GM12878 (cell line): ENCODE measurements at regions not wholly inside any gene's neighbourhood (a gene's known extent, or its start where the extent isn't known, plus 50 kb on each side); places are given as distances from the start of the nearest gene placed in this dataset.

Experiments used
- ATAC-seq: fragments of 200-7000 bp; cut with Tn5 transposase; 3 replicates; pipeline ENCODE4 v1.9.1; 2020; ENCODE audit warnings: mild to moderate bottlenecking, moderate library complexity
- BruUV-seq: library from RNA; stranded (reverse); fragments of 400-500 nt; replicated peaks from 2 replicates; lab custom pipeline; 2021; lab: Mats Ljungman, UMichigan
- CTCF ChIA-PET: fragments of 300-600 bp; sonication (Branson Sonifier 250); formaldehyde crosslinking; extraction: SDS; loops from one replicate; lab custom pipeline; 2021; ENCODE audit warnings: inconsistent platforms; lab: Yijun Ruan, JAX
- POLR2A ChIA-PET: fragments of 350-600 bp; formaldehyde crosslinking; extraction: SDS; loops from one replicate; lab custom pipeline; 2021; ENCODE audit warnings: inconsistent platforms; lab: Charles Lee
- RAD21 ChIA-PET: fragments of 300-600 bp; sonication (Branson Sonifier 250); formaldehyde crosslinking; loops from one replicate; lab custom pipeline; 2023; ENCODE audit warnings: antibody characterized with exemption; ENCODE audit not compliant: unreplicated experiment; lab: Charles Lee
- SMC1A ChIA-PET: fragments of 300-600 bp; sonication (Branson Sonifier 250); formaldehyde crosslinking; loops from one replicate; lab custom pipeline; 2023; ENCODE audit not compliant: unreplicated experiment, uncharacterized antibody; lab: Charles Lee
- DNase-seq: peaks from one replicate; pipeline ENCODE4 v3.0.0-alpha.2; 2011; ENCODE audit warnings: low read depth, low spot score
- FAIRE-seq: peaks from 3 replicates; lab custom pipeline; 2011; peaks lifted over from hg19 to GRCh38; lab: Jason Lieb, UNC
- H2AFZ ChIP-seq: 2 replicates; pipeline ENCODE4 v1.6.0; 2011; ENCODE audit warnings: low read depth, low read length, control low read depth; ENCODE audit not compliant: control insufficient read depth
- H3K27ac ChIP-seq: 2 replicates; pipeline ENCODE4 v1.5.1; 2011; ENCODE audit warnings: control low read depth; ENCODE audit not compliant: control insufficient read depth, insufficient read depth
- H3K27me3 ChIP-seq, 2 experiments: replicated peaks in 1 of 2; 2 replicates each; pipeline versions ENCODE4 v1.6.0 to v1.6.1; 2011; ENCODE audit warnings: low read length in 1 of 2; ENCODE audit not compliant: control insufficient read depth in 2 of 2, insufficient read depth in 2 of 2
- H3K36me3 ChIP-seq, 2 experiments: 2 replicates each; pipeline ENCODE4 v1.5.1; 2011; ENCODE audit warnings: low read length in 1 of 2; ENCODE audit not compliant: control insufficient read depth in 2 of 2, insufficient read depth in 2 of 2
- H3K4me1 ChIP-seq: 2 replicates; pipeline ENCODE4 v1.6.1; 2011; ENCODE audit warnings: mild to moderate bottlenecking, low read length, moderate library complexity, mixed read lengths; ENCODE audit not compliant: control insufficient read depth, insufficient read depth
- H3K4me2 ChIP-seq: 2 replicates; pipeline ENCODE4 v1.6.0; 2011; ENCODE audit warnings: control low read depth; ENCODE audit not compliant: control insufficient read depth, insufficient read depth
- H3K4me3 ChIP-seq: fragments of 200-600 bp; sonication (generic); 2 replicates; pipeline ENCODE4 v1.5.1; 2016
- H3K79me2 ChIP-seq: 2 replicates; pipeline ENCODE4 v1.6.0; 2011; ENCODE audit warnings: low read length; ENCODE audit not compliant: control insufficient read depth, insufficient read depth
- H3K9ac ChIP-seq: 2 replicates; pipeline ENCODE4 v1.8.0; 2011; ENCODE audit warnings: low read length, control low read depth, mixed read lengths; ENCODE audit not compliant: control insufficient read depth, insufficient read depth
- H3K9me3 ChIP-seq: replicated peaks from 3 replicates; pipeline ENCODE4 v1.5.1; 2011; ENCODE audit warnings: mild to moderate bottlenecking, low read length; ENCODE audit not compliant: control insufficient read depth, insufficient read depth
- H4K20me1 ChIP-seq: 2 replicates; pipeline ENCODE4 v1.6.0; 2011; ENCODE audit not compliant: control insufficient read depth, insufficient read depth
- BRCA1 ChIP-seq: IDR thresholded peaks from 2 replicates; pipeline ENCODE4 v1.6.1; 2011; ENCODE audit warnings: low read depth, low read length, improper control_type of control experiment
- CHD1 ChIP-seq: IDR thresholded peaks from 2 replicates; pipeline ENCODE4 v1.6.1; 2012; ENCODE audit warnings: low read depth, low read length, improper control_type of control experiment
- ESRRA ChIP-seq: IDR thresholded peaks from 2 replicates; pipeline ENCODE4 v1.6.1; 2012; ENCODE audit warnings: mild to moderate bottlenecking, low read length, improper control_type of control experiment
- ETV6 ChIP-seq, 2 experiments: fragments of 450-650 bp in 1 of 2; IDR thresholded peaks in 1 of 2; conservative IDR thresholded peaks in 1 of 2; 2 replicates each; pipeline ENCODE4 v1.6.1; 2014; ENCODE audit warnings: antibody characterized with exemption in 1 of 2, borderline replicate concordance in 1 of 2, low read depth in 1 of 2, mild to moderate bottlenecking in 1 of 2, moderate library complexity in 1 of 2
- NR2C2 ChIP-seq: IDR thresholded peaks from 2 replicates; pipeline ENCODE4 v1.6.1; 2011; ENCODE audit warnings: borderline replicate concordance, low read depth; ENCODE audit not compliant: control insufficient read depth, insufficient read length
- PAX8 ChIP-seq: fragments of 450-650 bp; IDR thresholded peaks from 2 replicates; pipeline ENCODE4 v1.6.1; 2017; ENCODE audit warnings: mild to moderate bottlenecking, moderate library complexity
- ZBED1 ChIP-seq: IDR thresholded peaks from 2 replicates; pipeline ENCODE4 v1.6.1; 2016; ENCODE audit warnings: borderline replicate concordance
- WGBS: methylation state at CpG from one replicate; pipeline ENCODE4 v1.1.6; 2016; ENCODE audit warnings: low lambda C conversion rate; ENCODE audit not compliant: insufficient replicate concordance, insufficient coverage; ENCODE audit errors: missing lambda C conversion rate; 5-methylcytosine and 5-hydroxymethylcytosine counted together
- in situ Hi-C: fragments of 300-500 bp; cut with MboI; formaldehyde crosslinking; loops from 9 replicates; pipeline ENCODE4 v1.14.3; 2018; ENCODE audit warnings: mixed read lengths
- intact Hi-C: fragments of 100-400 bp; cut with micrococcal nuclease; formaldehyde crosslinking; loops from one replicate; pipeline ENCODE4 v1.14.2; 2022; ENCODE audit not compliant: unreplicated experiment
- TF ChIP-seq, protein P1 (sequence below): fragments of 450-650 bp; formaldehyde crosslinking; IDR thresholded peaks from 2 replicates; pipeline ENCODE4 v1.5.0; 2022; ENCODE audit warnings: mild to moderate bottlenecking, missing genetic modification characterization
- TF ChIP-seq, protein P2 (sequence below), 3 experiments: IDR thresholded peaks in 2 of 3; conservative IDR thresholded peaks in 1 of 3; 2 replicates each; pipeline ENCODE4 v1.5.1; 2011; ENCODE audit warnings: low read depth in 3 of 3, low read length in 3 of 3, mild to moderate bottlenecking in 3 of 3, control low read depth in 2 of 3, moderate library complexity in 2 of 3, inconsistent platforms in 1 of 3, mixed read lengths in 1 of 3; ENCODE audit not compliant: control insufficient read depth in 2 of 3, insufficient read depth in 1 of 3; ENCODE audit errors: extremely low read depth in 1 of 3

DNA sequence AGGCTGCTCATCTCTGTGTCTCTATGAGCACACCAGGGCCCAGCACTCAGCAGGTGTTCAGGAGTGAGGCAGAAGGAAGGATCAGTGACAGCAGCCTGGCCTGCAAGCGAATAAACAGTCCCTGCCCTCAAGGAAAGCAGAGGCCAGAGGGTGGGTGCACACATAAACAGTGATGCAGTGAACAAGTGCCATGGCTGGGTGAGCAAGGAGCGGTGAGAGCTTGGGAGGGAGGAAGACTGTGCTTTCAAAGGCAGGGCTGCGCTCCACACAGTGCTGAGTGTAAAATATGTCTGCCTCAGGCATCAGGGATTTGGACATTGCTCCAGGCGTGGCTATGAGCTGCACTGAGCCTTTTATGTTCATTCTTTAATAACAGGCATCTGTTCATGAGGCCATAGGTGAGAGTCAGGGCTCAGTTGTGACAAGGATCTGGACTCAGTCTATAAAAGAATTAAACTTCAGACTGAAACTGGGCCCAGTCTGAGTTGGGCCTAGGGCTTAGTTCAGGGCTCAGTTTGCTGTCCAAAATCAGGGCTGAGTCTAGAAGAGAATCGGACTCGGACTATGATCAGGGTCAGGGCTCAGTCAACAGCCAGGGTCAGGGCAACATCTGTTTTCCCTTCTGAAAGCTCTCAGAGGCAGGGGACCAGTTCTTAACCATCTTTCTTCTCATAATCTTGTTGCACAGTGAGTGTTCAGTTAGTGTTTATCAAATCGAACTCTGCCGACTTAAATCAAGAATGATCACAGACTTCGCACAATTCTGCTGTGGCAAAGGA is 213.7 kb downstream of the FOXD2 start (continued):
- TF ChIP-seq, protein P1, sequence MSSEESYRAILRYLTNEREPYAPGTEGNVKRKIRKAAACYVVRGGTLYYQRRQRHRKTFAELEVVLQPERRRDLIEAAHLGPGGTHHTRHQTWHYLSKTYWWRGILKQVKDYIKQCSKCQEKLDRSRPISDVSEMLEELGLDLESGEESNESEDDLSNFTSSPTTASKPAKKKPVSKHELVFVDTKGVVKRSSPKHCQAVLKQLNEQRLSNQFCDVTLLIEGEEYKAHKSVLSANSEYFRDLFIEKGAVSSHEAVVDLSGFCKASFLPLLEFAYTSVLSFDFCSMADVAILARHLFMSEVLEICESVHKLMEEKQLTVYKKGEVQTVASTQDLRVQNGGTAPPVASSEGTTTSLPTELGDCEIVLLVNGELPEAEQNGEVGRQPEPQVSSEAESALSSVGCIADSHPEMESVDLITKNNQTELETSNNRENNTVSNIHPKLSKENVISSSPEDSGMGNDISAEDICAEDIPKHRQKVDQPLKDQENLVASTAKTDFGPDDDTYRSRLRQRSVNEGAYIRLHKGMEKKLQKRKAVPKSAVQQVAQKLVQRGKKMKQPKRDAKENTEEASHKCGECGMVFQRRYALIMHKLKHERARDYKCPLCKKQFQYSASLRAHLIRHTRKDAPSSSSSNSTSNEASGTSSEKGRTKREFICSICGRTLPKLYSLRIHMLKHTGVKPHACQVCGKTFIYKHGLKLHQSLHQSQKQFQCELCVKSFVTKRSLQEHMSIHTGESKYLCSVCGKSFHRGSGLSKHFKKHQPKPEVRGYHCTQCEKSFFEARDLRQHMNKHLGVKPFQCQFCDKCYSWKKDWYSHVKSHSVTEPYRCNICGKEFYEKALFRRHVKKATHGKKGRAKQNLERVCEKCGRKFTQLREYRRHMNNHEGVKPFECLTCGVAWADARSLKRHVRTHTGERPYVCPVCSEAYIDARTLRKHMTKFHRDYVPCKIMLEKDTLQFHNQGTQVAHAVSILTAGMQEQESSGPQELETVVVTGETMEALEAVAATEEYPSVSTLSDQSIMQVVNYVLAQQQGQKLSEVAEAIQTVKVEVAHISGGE (CRISPR knock-in tag), result no peak
- TF ChIP-seq CHD1 (no peak), ETV6 (conservative IDR thresholded peaks at IDR 0.05 in 1 of 2, IDR thresholded peaks at IDR 0.05 in 1 of 2; ENCODE audit: borderline replicate concordance in 1 of 2, low read depth in 1 of 2) (no peak), ZBED1 (no peak), ESRRA (no peak), NR2C2 (no peak), BRCA1 (no peak), PAX8 (no peak)

DNA sequence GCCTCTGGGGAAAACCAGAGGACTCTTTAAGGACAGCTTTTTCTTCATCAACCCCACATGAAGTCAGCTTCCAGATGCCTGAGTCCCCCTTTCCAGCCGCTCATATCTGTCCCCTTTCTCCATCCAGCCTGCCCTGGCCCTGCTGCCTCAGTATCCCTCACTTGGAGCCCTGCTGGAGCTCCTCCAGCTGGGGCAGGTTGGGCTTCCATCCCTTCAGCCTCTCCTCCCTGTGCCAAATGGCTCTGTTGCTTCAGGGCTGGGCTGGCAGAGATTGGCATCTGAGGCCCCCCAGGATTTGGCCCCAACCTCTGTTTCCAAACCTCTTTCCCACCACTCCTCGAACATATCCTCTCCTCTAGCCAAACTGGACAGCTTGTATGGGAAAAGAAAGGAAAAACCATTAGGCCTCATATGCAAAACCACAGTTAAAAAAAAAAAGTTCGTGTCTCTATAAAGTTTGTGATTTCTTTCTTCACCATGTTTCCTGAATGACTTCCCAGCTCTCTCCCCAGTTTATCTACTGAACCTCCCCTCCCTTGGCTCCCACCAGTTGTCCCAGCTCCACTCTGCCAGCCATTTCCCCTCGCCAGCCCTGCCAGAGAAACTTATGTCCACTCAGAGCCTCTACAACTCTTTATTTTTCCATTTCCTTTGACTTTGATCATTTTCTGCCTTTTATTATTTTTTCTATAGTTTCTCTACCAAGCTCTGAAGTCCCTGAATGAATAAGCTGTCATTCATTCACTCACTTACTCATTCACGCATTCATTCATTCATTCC is 217.9 kb downstream of the FOXD2 start:
- Histone ChIP-seq H3K4me1 (no peaks in the 10 kb centered on the region), H3K27me3 (peaks cover 0 to 1% of the 10 kb centered on the region in 2 experiments; a peak in 1 of 4 replicates), H3K4me2 (no peak overlapping the region), H4K20me1 (no peaks in the 10 kb centered on the region), H3K27ac (no peak overlapping the region), H2AFZ (no peak overlapping the region), H3K9me3 (no peaks in the 10 kb centered on the region), H3K9ac (no peak overlapping the region), H3K36me3 (no peaks in the 10 kb centered on the region), H3K4me3 (no peak overlapping the region), H3K79me2 (no peaks in the 10 kb centered on the region)
- intact Hi-C loops, result no loop called here
- RAD21 ChIA-PET, result no interaction called here
- DNase-seq (no peak), FAIRE-seq (no peak), ATAC-seq (no peak)
- in situ Hi-C loops, result no loop called here
- TF ChIP-seq, protein P2, sequence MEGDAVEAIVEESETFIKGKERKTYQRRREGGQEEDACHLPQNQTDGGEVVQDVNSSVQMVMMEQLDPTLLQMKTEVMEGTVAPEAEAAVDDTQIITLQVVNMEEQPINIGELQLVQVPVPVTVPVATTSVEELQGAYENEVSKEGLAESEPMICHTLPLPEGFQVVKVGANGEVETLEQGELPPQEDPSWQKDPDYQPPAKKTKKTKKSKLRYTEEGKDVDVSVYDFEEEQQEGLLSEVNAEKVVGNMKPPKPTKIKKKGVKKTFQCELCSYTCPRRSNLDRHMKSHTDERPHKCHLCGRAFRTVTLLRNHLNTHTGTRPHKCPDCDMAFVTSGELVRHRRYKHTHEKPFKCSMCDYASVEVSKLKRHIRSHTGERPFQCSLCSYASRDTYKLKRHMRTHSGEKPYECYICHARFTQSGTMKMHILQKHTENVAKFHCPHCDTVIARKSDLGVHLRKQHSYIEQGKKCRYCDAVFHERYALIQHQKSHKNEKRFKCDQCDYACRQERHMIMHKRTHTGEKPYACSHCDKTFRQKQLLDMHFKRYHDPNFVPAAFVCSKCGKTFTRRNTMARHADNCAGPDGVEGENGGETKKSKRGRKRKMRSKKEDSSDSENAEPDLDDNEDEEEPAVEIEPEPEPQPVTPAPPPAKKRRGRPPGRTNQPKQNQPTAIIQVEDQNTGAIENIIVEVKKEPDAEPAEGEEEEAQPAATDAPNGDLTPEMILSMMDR (IDR thresholded peaks at IDR 0.05 in 2 of 3, conservative IDR thresholded peaks at IDR 0.05 in 1 of 3; ENCODE audit: control insufficient read depth in 2 of 3, extremely low read depth in 1 of 3, insufficient read depth in 1 of 3, low read depth in 3 of 3, low read length in 3 of 3), result no peak
- CTCF ChIA-PET, result no interaction called here
- BruUV-seq, result no TSS peak
- POLR2A ChIA-PET, result no interaction called here
- 0% methylated on average over 5 of the region's 5 CpGs for WGBS
- SMC1A ChIA-PET, result no interaction called here
